ENCODE measurements at regions not wholly inside any gene's neighbourhood (a gene's known extent, or its start where the extent isn't known, plus 50 kb on each side); places are given as distances from the start of the nearest gene placed in this dataset.

DNA sequence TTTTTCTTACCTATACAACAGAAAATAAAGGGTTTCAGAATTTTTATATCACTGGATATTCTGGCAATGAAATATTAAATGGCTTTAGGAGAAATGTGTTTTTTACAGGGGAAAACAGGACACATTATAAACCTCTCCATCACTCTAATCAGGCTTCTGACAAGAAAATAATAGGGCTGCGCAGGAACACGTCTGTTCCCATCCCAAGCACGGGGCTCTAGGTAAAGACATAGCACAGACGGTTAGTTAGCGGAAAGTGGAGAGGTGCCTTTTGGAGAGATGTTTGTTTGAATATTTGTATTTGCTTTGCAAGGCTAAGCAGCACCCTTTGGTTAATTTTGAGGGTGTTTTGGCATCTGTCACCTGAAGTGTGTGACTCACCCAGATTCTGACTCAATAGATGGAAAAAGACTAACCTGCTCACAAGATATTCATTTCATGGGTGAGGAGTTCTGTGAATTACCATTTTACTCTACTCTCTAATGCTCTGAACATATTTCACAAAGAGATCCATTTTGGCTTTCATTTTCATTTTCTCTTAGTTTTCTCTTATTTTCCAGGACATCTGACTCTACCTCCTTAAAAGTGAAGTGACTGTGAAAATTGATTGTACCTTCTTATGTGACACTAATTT lies 174.5 kb upstream of the AKR1E2 start:
- Histone ChIP-seq H3K4me3 (no peak overlapping the region), H3K27me3 (no peaks in the 10 kb centered on the region), H3K4me1 (peaks cover 0 to 51% (median 6%) of the 10 kb centered on the region in 4 donors), H3K9me3 (no peaks in the 10 kb centered on the region), H3K36me3 (no peaks in the 10 kb centered on the region), H3K27ac (peak overlapping the region in 1 of 2 donors; percentile 71)
- intact Hi-C loops (cut with DNase I; ENCODE audit: low total_unique reads), result loop anchor here (10.0 kb wide), 2 partner anchors 137 to 867 kb away; partner anchors contain the start of gene KLF6
- DNase-seq, result no peak
- no peak for TF ChIP-seq CTCF (IDR thresholded peaks at IDR 0.05)

- no peaks in the 10 kb centered on the region for H3K27me3 ChIP-seq
- intact Hi-C loops (cut with DNase I; ENCODE audit: low total_unique reads), result loop anchor here (10.0 kb wide), 2 partner anchors 136 to 866 kb away; partner anchors contain the start of gene KLF6
- no peaks in the 10 kb centered on the region for H3K36me3 ChIP-seq
- H3K9me3 ChIP-seq, result no peaks in the 10 kb centered on the region
- no peak overlapping the region for H3K4me3 ChIP-seq
- no peak for TF ChIP-seq CTCF (IDR thresholded peaks at IDR 0.05)
- DNase-seq, result peak in 1 of 2 donors; percentile 45
- H3K4me1 ChIP-seq, result peaks cover 0 to 50% (median 6%) of the 10 kb centered on the region in 4 donors
- peak overlapping the region; percentile 69 to 71 for H3K27ac ChIP-seq
These were observed 175.4 kb upstream of the AKR1E2 start for GRCh38 chr10:4650582-4650981.

DNA sequence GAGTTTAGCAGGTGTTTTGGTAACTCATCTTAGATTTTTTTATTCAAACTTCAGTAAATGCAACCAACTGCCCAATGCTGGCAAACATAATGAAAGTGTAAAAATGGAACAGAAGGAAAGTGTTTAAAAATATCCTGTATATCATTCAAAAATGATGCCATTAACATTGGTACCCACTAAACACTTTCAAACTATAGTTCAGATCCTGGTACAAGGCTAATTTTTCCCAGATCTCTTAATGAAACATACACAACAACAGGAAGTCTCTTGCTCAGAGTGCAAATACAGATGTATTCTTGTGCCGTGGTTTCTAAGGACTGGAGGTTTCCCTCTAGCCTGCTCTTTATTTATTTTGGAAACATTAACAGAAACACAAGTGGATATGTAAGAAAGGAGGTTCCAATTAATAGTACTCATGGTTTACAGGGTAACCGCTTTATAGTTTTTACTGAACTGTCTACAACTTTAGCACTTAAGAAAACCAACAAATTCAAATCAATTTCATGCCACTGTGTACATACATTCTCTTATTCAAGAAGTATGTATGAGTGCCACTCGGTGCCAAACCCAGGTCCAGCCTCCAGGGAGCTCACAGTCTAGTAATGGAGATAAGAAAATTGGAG lies 176.0 kb upstream of the AKR1E2 start:
- Histone ChIP-seq H3K27ac (peak overlapping the region; percentile 69 to 71), H3K4me1 (peaks cover 0 to 45% (median 6%) of the 10 kb centered on the region in 4 donors), H3K36me3 (no peaks in the 10 kb centered on the region), H3K4me3 (no peak overlapping the region), H3K27me3 (no peaks in the 10 kb centered on the region), H3K9me3 (no peaks in the 10 kb centered on the region)
- intact Hi-C loops (cut with DNase I; ENCODE audit: low total_unique reads), result loop anchor here (10.0 kb wide), 2 partner anchors 135 to 865 kb away; partner anchors contain the start of gene KLF6
- TF ChIP-seq CTCF (IDR thresholded peaks at IDR 0.05), result no peak
- DNase-seq, result no peak

- H3K9me3 ChIP-seq, result no peaks in the 10 kb centered on the region
- intact Hi-C loops (cut with DNase I; ENCODE audit: low total_unique reads), result no loop called here
- TF ChIP-seq CTCF (IDR thresholded peaks at IDR 0.05), result no peak
- peaks cover 0 to 43% (median 6%) of the 10 kb centered on the region in 4 donors for H3K4me1 ChIP-seq
- H3K36me3 ChIP-seq, result no peaks in the 10 kb centered on the region
- H3K27ac ChIP-seq, result peak overlapping the region; percentile 69 to 71
- H3K4me3 ChIP-seq, result no peak overlapping the region
- no peak for DNase-seq
- H3K27me3 ChIP-seq, result no peaks in the 10 kb centered on the region
These were observed 176.5 kb upstream of the AKR1E2 start for GRCh38 chr10:4649471-4649870.

- intact Hi-C loops (cut with DNase I; ENCODE audit: low total_unique reads), result no loop called here
- H3K27ac ChIP-seq, result peak overlapping the region; percentile 25 to 71
- TF ChIP-seq CTCF (IDR thresholded peaks at IDR 0.05), result no peak
These were observed 177.0 kb upstream of the AKR1E2 start for GRCh38 chr10:4648999-4649398.

More at GRCh38 chr10:4648999-4649398, 177.0 kb upstream of the AKR1E2 start:
- Histone ChIP-seq H3K27me3 (no peaks in the 10 kb centered on the region), H3K4me3 (no peak overlapping the region), H3K9me3 (no peaks in the 10 kb centered on the region), H3K36me3 (no peaks in the 10 kb centered on the region), H3K4me1 (peaks cover 0 to 43% (median 6%) of the 10 kb centered on the region in 4 donors)
- no peak for DNase-seq
